Astrocyte (in vitro differentiated cells and primary cell): ENCODE measurements at regions not wholly inside any gene's neighbourhood (a gene's known extent, or its start where the extent isn't known, plus 50 kb on each side); places are given as distances from the start of the nearest gene placed in this dataset.

ENCODE experiments used
- DNase-seq: peaks from one replicate; pipeline ENCODE4 v3.0.0-alpha.2; 2010; ENCODE audit warnings: low read depth
- FAIRE-seq: peaks from 2 replicates; lab custom pipeline; 2011; peaks lifted over from hg19 to GRCh38; lab: Jason Lieb, UNC
- H2AFZ ChIP-seq: 2 replicates; pipeline ENCODE4 v1.6.0; 2012; ENCODE audit warnings: low read depth, low read length, inconsistent platforms
- H3K27ac ChIP-seq: 2 replicates; pipeline ENCODE4 v1.5.1; 2011; ENCODE audit warnings: low read depth, low read length, inconsistent platforms
- H3K27me3 ChIP-seq: 2 replicates; pipeline ENCODE4 v1.6.0; 2011; ENCODE audit warnings: low read length, inconsistent platforms; ENCODE audit not compliant: insufficient read depth
- H3K36me3 ChIP-seq: 2 replicates; pipeline ENCODE4 v1.5.1; 2011; ENCODE audit warnings: low read length, inconsistent platforms; ENCODE audit not compliant: insufficient read depth
- H3K4me1 ChIP-seq: 2 replicates; pipeline ENCODE4 v1.5.1; 2011; ENCODE audit warnings: low read length, inconsistent platforms; ENCODE audit not compliant: insufficient read depth
- H3K4me2 ChIP-seq: 2 replicates; pipeline ENCODE4 v1.6.0; 2012; ENCODE audit warnings: low read length, inconsistent platforms
- H3K4me3 ChIP-seq: 2 replicates; pipeline ENCODE4 v1.5.1; 2011; ENCODE audit warnings: low read depth, mild to moderate bottlenecking, low read length, inconsistent platforms; ENCODE audit not compliant: insufficient read depth
- H3K79me2 ChIP-seq: 2 replicates; pipeline ENCODE4 v1.6.0; 2012; ENCODE audit warnings: mild to moderate bottlenecking, low read length, inconsistent platforms; ENCODE audit not compliant: insufficient read depth
- H3K9ac ChIP-seq: 2 replicates; pipeline ENCODE4 v1.6.0; 2012; ENCODE audit warnings: mild to moderate bottlenecking, low read length, inconsistent platforms
- H3K9me3 ChIP-seq: 2 replicates; pipeline ENCODE4 v1.5.1; 2012; ENCODE audit warnings: low read depth, mild to moderate bottlenecking, low read length, inconsistent platforms; ENCODE audit not compliant: insufficient read depth
- H4K20me1 ChIP-seq: 2 replicates; pipeline ENCODE4 v1.6.0; 2012; ENCODE audit warnings: low read length, inconsistent platforms; ENCODE audit not compliant: insufficient read depth
- H3K27ac Mint-ChIP-seq: one replicate; pipeline ENCODE4 v1.8.0; 2021; ENCODE audit warnings: mild to moderate bottlenecking, mixed read lengths; ENCODE audit not compliant: unreplicated experiment
- H3K27me3 Mint-ChIP-seq: one replicate; pipeline ENCODE4 v1.8.0; 2021; ENCODE audit warnings: low read depth, mixed read lengths; ENCODE audit not compliant: unreplicated experiment
- H3K36me3 Mint-ChIP-seq: one replicate; pipeline ENCODE4 v1.8.0; 2021; ENCODE audit warnings: low read depth, mixed read lengths; ENCODE audit not compliant: unreplicated experiment
- H3K4me1 Mint-ChIP-seq: one replicate; pipeline ENCODE4 v1.8.0; 2021; ENCODE audit warnings: low read depth, mixed read lengths; ENCODE audit not compliant: unreplicated experiment
- H3K4me3 Mint-ChIP-seq: one replicate; pipeline ENCODE4 v1.8.0; 2021; ENCODE audit warnings: mild to moderate bottlenecking, moderate library complexity, mixed read lengths; ENCODE audit not compliant: unreplicated experiment
- H3K9me3 Mint-ChIP-seq: one replicate; pipeline ENCODE4 v1.8.0; 2021; ENCODE audit warnings: mild to moderate bottlenecking, mixed read lengths; ENCODE audit not compliant: unreplicated experiment
- EZH2 ChIP-seq: IDR thresholded peaks from 2 replicates; pipeline ENCODE4 v1.6.1; 2012; ENCODE audit warnings: mild to moderate bottlenecking, low read length, inconsistent platforms; ENCODE audit not compliant: insufficient read depth
- TF ChIP-seq, protein P1 (sequence below): IDR thresholded peaks from 2 replicates; pipeline ENCODE4 v1.5.1; 2011; ENCODE audit warnings: low read depth, mild to moderate bottlenecking, inconsistent platforms, low read length, moderate library complexity; ENCODE audit not compliant: insufficient read depth

DNA sequence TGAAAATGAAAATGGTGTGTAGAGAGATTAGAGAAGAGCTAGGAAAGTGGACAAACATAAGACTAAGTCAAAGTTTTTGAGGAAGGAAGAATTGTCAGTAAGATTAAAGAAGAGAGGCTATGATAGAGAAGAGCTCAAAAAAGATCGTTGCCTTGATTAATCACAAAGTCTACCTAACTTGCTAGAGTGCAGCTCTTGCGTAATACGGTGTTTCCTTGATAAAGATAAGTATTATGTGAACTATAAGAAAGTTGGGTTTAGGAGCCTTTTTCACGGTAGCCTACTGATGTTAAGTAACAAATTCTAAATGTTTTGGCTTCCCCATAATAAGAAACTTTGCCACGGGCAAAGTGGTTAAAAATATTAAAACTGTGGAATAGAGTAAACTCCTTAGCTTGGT lies 226.4 kb upstream of the NRXN1 start:
- Histone ChIP-seq H3K79me2 (no peaks in the 10 kb centered on the region), H3K4me1 (no peaks in the 10 kb centered on the region), H3K4me2 (no peak overlapping the region), H3K27ac (no peak overlapping the region), H3K9me3 (no peaks in the 10 kb centered on the region), H2AFZ (no peak overlapping the region), H3K9ac (no peak overlapping the region), H3K4me3 (no peak overlapping the region), H3K27me3 (no peaks in the 10 kb centered on the region), H4K20me1 (no peaks in the 10 kb centered on the region), H3K36me3 (no peaks in the 10 kb centered on the region)
- DNase-seq, result no peak
- H3K4me1 Mint-ChIP-seq, result peaks cover 3% of the 10 kb centered on the region
- no peak for FAIRE-seq
- no peaks in the 10 kb centered on the region for H3K27me3 Mint-ChIP-seq
- H3K4me3 Mint-ChIP-seq, result no peak overlapping the region
- H3K27ac Mint-ChIP-seq, result no peak overlapping the region
- H3K36me3 Mint-ChIP-seq, result no peaks in the 10 kb centered on the region
- H3K9me3 Mint-ChIP-seq, result no peaks in the 10 kb centered on the region
- TF ChIP-seq, protein P1, sequence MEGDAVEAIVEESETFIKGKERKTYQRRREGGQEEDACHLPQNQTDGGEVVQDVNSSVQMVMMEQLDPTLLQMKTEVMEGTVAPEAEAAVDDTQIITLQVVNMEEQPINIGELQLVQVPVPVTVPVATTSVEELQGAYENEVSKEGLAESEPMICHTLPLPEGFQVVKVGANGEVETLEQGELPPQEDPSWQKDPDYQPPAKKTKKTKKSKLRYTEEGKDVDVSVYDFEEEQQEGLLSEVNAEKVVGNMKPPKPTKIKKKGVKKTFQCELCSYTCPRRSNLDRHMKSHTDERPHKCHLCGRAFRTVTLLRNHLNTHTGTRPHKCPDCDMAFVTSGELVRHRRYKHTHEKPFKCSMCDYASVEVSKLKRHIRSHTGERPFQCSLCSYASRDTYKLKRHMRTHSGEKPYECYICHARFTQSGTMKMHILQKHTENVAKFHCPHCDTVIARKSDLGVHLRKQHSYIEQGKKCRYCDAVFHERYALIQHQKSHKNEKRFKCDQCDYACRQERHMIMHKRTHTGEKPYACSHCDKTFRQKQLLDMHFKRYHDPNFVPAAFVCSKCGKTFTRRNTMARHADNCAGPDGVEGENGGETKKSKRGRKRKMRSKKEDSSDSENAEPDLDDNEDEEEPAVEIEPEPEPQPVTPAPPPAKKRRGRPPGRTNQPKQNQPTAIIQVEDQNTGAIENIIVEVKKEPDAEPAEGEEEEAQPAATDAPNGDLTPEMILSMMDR, result no peak
- no peak for TF ChIP-seq EZH2

DNA sequence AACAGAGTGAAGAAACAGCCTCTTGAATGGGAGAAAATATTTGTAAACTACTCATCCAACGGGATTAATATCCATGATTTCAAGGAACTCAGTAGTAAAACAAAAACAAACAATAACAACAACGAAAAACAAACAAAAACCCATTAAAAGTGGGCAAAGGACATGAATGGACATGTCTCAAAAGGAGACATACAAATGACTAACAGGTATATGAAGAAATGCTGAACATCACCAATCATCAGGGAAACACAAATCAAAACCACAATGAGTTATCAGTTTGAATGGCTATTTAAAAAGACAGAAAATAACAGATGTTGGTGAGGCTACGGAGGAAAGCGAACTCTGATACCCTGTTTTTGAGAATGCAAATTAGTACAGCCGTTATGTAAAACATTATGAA lies 224.8 kb upstream of the NRXN1 start:
- H3K36me3 Mint-ChIP-seq, result no peaks in the 10 kb centered on the region

DNA sequence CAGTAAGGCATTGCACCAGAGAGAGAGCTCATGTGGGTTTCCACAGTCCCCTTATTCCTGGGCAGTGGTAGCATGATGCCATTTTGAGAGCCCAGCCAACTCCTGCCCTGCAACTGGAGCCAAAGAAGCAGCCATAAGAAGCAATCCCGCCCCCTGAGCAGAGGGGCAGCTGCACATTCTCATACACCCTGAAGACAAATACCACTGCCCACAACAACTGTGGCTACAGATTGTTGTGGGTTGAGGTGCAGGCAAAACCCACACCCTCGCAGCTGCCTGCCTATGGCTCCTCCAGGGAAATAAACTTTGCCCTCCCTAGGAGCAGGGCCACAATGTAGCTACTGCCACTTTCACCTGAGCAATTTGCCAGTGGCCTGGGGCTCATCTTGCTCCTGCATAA lies 219.4 kb upstream of the NRXN1 start:
- no peak overlapping the region for H3K27ac Mint-ChIP-seq
- FAIRE-seq, result no peak

More for the DNA sequence above, 224.8 kb upstream of the NRXN1 start:
- Mint-ChIP-seq H3K9me3 (peaks cover 2% of the 10 kb centered on the region), H3K4me1 (peaks cover 3% of the 10 kb centered on the region), H3K27ac (no peak overlapping the region), H3K27me3 (no peaks in the 10 kb centered on the region), H3K4me3 (no peak overlapping the region)
- TF ChIP-seq, protein P1, result no peak
- TF ChIP-seq EZH2, result no peak
- Histone ChIP-seq H4K20me1 (no peaks in the 10 kb centered on the region), H3K36me3 (no peaks in the 10 kb centered on the region), H3K27ac (no peak overlapping the region), H3K4me2 (no peak overlapping the region), H3K9me3 (no peaks in the 10 kb centered on the region), H3K79me2 (no peaks in the 10 kb centered on the region), H3K27me3 (no peaks in the 10 kb centered on the region), H2AFZ (no peak overlapping the region), H3K4me3 (no peak overlapping the region), H3K4me1 (no peaks in the 10 kb centered on the region), H3K9ac (no peak overlapping the region)
- DNase-seq (no peak), FAIRE-seq (no peak)

More for the DNA sequence above, 219.4 kb upstream of the NRXN1 start:
- Mint-ChIP-seq H3K36me3 (no peaks in the 10 kb centered on the region), H3K4me3 (no peak overlapping the region), H3K4me1 (no peaks in the 10 kb centered on the region), H3K9me3 (peaks cover 2% of the 10 kb centered on the region), H3K27me3 (no peaks in the 10 kb centered on the region)
- Histone ChIP-seq H3K27ac (no peak overlapping the region), H3K79me2 (no peaks in the 10 kb centered on the region), H3K4me2 (no peak overlapping the region), H3K36me3 (no peaks in the 10 kb centered on the region), H4K20me1 (no peaks in the 10 kb centered on the region), H3K27me3 (no peaks in the 10 kb centered on the region), H3K4me1 (no peaks in the 10 kb centered on the region), H2AFZ (no peak overlapping the region), H3K4me3 (no peak overlapping the region), H3K9me3 (no peaks in the 10 kb centered on the region), H3K9ac (no peak overlapping the region)
- TF ChIP-seq EZH2, result no peak
- TF ChIP-seq, protein P1, result no peak
- no peak for DNase-seq
